ENCODE measurements at regions not wholly inside any gene's neighbourhood (a gene's known extent, or its start where the extent isn't known, plus 50 kb on each side); places are given as distances from the start of the nearest gene placed in this dataset.
"Not testable (repeated sequence)": the region's sequence is repeated elsewhere in the genome, so short reads cannot be mapped to it uniquely, and the experiment has no call there.

DNA sequence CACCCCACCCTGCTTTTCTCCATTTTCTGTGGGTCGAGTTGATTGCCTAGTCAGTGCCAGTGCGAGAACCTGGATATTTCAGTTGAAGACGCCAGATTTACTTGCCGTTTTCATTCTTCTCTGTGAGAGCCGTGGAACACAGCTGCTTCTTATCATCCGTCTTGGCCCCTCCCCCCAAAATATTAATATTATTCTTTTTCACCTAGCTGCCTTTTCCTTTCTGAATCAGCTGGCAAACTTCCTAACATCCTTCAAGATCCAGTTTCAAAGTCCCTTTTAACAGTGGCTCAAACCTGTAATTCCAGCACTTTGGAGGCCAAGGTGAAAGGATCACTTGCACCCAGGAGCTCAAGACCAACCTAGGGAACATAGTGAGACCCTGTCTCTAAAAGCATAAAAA, 117.1 kb upstream of the RASA1 start:
- DNase-seq, result no peak

DNA sequence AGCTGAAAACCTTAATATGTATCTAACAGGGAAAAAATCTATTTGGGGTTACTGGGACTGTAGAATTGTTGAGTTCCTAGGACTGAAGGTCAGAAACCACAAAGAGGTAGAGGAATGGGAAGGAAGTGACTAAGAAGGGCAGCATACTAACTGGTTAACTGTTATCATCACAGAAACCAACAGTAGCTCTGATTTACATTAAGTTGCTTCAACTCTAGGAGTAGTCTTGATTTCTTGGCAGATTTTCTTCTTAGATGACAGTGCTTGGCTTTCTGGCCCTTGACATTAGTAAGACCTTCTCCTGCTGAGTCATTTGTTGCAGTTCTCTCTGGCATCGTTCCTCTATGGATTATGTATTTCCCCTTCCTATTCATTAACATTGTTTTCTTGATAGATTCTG, 116.1 kb upstream of the RASA1 start:
- DNase-seq, result no peak

DNA sequence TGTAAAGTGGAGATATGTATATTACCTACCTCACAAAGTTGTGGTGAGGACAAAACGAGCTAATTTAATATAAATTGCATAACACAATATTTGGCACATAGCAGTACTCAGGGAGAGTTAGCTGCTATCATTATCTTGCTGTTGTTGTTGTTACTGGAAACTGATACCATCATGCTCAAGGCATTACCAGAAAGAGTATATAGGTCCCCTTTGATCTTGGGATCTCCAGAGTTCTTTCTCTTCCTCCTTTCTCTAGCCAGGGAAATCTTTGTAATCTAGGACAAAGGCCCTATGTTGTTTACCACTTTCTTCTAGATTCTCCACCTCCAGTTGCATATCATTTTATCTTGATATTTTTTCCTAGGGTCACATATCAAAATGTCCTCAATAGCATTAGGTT, 114.8 kb upstream of the RASA1 start:
- DNase-seq, result no peak

DNA sequence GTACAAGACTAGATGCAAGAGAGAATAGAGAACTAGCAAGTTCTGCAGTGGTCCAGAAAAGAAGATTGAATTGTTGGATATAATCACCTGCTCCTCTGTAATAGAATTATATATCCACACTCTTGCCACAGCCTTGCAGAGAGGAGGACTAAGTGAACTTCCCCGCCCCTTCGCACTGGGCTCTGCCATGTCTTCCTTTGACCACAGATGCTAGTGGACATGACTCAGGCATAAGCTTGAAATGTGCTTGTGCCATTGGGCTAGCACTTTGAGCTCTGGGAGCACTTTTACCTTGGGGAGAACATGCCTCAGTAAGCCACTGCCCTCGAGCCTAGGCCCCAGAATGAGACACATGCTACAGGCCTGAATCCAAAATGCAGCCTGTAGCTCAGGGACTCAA, 113.5 kb upstream of the RASA1 start:
- no peak for DNase-seq

DNA sequence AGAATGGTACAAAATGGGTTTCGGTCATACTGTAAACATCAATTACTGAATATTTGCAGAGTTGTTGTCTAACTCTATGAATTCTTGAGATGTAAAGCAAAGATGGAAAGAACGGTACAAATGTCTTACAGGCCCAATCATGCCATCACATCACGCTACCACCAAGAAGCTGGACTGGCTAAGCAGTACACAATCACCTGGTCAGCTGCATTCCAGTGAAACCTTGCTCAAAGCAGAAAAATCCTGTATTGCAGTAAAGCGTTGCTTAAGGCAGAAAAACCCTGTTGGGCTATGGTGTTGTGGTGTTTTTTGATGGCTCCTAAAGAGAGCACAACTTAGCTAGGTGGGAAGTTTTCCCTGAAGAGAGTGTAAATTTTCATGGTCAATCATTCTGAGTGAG, 112.6 kb upstream of the RASA1 start:
- no peak for DNase-seq

DNA sequence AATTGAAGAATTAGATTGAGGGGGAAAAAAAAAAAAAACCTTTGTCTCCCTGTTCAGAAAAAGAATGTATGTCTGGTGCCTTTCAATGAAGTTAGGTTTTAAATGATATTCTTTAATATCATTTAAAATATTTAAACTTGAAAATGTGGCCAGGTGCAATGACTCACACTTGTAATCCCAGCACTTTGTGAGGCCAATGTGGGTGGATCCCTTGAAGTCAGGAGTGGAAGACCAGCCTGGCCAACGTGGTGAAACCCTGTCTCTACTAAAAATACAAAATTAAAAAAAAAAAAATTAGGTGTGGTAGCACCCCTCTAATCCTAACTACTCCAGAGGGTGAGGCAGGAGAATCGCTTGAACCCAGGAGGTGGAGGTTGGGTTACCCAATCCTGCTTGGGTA, 111.1 kb upstream of the RASA1 start:
- DNase-seq, result no peak

DNA sequence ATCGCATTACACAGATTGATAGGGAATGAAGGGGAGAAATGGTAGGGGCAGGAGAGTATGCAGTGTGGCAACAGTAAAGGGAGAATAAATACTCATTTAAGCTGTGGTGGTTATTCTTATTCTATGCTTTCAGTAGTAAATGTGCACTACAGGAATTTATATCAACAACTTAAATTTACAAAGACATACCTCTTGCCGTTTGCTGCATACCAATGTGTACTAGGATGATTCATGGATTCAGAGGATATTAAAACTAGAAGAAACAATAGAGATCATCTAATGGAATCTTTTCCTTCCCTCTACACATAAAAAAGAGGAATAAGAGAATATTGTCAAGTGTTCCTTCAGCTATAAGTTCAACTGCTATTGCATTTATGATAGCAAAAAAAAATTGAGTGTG, 103.3 kb upstream of the RASA1 start:
- DNase-seq, result no peak

DNA sequence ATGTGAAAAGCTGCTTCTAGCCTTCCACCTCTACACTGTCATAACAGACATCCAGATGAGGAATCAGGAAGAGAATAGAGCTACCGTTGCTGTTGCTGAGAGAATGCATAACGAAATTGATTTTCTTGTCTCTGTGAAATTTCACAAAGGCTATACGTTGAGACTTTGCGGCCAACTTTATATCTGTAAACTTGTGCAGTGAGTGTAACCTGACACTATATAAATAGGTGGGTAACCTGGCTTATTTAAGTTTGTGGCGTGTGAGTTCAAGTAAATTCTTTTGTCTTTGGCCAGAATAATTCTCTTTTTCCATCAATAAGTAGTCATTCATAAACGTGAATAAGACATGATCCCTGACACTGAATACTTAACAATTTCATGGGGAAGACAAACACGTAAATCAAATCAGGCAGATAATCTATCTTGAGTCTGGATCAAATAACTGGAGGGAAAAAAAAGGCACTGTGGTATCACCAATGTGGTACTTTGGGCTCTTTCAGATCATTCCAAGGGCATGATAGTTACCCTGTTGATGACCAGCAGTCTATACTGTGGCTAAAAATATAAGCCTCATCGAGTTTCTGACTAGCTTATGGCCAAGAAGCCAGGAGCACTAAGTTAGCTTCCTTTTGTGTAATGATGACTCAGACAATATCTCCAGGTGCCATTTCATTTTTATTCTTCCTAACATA, 98.2 kb upstream of the RASA1 start:
- DNase-seq, result no peak

DNA sequence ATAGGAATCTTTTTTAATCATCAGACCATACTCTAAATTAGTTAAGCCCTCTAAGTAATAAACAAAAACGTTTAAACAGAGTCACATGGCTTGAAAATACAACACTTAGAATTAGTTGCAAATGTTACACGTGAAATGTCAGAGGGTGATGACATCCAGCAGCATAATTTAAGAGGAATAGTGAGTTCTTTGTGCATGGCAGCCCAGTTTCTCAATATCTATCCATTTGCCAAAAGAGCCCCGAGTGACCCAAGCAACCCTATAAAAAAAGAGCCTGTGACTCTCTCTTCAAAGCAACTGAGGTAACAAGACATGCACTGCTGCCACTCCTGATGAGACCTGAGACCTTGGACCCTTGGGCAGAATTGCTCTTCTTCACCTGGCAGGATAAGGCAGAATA, 96.9 kb upstream of the RASA1 start:
- no peak for DNase-seq

DNA sequence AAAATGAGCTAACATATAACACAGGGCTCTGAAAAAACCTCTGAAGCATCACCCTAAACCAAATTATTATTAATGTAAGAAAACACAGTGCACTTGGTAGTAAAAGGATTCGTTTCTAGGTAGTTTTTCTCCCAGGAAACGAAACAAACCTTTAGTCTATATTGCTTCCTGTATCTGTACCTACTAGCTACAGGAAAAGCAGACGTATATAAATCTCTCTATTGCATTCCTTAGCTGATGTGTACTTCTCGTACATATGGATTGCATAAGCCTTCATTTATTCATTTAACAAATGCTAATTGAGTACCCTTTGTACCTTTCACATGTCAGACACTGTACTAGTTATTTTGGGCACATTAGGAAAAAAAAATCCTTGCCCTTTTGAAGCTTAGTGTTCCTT, 85.0 kb upstream of the RASA1 start:
- DNase-seq, result no peak

DNA sequence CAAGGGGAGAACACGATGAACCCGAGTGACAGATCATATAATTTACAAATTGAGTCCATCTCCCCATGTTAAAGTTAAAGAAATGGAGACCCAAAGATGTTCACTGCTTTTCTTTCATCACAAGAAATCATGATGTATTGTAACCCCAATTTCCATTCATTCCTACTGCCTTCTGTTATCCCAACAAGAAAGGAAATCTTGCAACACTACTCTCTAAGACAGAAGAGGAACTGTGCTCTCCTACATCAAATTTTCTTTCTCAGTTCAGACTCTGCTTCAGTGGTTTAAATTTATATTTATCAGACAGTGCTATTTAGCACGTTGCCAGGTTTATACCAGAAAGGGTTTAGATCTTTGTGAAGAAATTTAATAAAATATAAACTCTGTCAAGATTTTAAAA, 83.8 kb upstream of the RASA1 start:
- DNase-seq, result no peak

DNA sequence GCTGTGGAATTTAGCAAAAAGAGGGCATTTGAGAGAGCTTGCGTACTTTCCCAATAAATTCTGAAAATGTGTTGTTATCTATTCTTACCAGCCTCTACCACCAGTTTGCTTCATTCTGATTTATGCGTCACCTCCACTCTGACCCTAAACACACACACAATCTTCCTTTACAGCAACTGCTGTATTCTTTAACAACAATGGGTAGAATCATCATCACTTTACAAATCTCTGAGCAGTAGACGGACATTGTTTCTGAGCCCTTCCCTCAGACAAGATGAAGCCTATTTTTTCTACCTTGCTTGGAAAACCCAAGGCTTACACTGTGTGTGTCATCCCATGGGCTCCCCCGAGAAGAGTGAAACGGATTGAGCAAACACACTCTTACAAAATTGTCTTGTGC, 83.1 kb upstream of the RASA1 start:
- DNase-seq, result no peak

DNA sequence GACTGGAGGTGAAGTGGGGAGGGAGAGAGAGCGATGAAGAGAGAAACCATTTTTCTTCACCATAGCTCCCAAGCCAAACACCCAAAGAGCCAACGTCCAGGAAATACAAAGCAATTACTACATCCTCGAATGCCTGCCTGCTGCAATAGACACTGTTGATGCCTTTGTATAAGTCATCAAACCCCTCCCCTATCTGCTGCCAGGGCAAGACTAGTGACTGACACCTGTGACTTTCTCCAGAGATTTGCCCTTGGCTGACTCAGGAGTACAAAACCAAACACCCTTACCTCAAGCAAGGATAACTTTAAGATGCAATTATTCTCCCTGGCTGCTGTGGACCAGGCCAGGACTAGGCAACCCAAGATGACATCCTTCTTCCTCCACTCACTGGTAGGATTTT, 81.8 kb upstream of the RASA1 start:
- DNase-seq, result no peak

DNA sequence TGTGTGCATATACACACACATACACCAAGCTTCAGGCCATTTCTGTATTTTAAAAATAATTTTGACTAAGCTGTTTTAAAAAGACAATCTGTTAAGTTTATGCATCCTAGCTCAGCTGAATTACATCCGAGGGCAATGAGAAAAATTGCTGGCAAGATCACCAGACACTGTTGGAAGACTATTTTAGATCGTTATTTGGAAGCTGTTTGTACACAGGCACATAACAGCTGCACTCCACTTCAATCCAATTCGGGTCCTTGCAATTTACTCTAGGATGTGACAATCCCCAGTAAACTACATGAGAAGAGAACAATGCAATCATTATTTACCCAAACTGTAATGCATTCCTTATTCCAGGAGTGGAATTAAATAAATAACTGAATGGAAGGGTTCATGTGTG, 79.3 kb upstream of the RASA1 start:
- DNase-seq, result no peak

DNA sequence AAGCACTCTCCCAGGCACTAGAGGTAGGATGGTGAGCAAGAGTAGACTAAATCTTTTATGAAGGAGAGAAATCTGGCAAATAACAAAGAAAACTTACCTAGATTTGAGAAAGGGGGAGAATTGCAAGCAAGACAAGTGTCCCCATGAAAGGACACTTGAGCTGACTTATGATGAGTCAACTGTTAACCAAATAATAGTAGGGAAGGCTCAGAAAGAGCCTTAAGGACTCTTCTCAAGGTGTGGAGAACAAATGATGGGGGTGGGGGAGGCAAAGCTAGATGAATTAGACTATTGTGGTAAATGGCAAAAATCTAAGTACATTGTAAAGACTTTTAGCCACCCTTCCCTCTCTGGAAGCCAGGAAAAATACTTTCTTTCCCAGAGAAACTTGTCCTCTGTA, 77.6 kb upstream of the RASA1 start:
- DNase-seq, result no peak

DNA sequence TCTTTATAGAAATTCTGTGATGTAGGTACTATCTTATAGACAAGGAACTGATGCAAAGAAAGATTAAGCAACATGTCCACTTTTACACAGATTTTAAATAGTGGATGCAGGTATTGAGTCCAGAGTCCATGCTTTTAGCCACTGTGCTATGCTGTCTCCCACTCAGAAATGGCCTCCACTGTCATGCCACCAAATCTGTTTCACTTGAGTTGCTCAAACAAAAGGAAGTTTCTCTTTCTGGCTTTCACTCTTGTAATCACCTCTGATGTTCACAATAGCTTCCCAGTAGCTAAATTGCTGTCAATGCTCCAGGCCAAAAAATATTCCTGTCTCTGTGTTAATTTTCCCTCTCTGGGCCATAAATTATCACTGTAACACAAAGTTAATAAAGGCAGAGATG, 77.0 kb upstream of the RASA1 start:
- no peak for DNase-seq

DNA sequence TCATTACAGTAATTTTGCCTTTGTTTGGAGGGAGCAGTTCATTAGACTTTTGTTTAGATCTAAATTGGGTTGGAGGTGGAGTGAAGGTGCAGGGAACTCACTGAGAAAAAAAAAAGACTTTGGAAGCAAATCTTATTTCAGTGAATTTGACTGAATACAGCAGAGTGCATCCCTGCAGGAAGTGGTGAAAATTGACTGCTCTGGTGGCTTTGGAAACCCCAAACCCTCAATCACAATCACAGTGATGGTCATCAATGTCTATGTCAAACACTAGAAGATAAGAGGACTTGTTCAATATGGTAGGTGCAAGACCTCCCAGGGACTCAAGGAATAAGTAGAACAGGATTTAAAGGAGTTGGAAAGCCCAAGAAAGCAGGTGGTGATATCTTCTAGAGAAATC, 76.0 kb upstream of the RASA1 start:
- no peak for DNase-seq

DNA sequence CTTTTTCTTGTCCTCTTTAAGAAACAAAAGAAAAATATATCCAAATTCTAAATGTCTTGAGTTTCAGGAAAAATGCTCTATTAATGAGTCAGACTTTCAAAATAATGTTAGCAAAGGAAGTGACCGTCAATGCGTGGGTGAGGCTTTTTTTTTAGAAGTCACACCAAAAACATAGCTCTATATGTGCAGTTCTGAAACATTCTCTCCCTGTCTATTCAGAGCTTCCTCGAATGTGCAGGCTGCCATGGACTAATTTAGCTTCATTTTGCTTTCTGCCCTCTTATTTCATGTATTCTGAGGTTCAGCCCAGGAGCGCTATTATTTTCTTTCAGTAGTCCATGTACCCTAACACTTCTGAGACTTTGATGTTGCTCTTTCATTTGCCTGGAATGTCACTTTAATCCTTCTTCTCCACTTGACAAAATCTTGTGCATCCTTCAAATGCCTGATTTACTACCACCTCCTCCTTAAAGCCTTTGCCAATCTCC, 72.5 kb upstream of the RASA1 start:
- DNase-seq, result no peak

DNA sequence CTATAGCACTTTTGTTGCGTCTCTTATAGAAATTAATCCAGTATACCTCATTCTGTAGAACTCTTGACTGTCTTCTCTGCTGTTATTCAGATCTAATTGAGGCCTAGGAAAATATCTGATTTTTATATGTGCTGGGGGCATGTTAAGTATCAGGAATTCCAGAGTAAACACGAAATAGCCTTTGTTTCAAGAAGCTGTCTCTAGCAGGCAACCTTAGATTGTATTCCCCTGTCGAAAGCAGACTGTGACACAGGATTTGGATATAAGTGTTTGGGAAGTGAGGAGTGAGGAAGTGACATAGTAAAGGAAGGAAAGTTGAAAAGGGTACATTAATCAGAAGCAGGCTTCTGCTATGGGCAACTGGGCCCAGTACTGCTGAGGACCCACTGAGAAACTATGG, 72.1 kb upstream of the RASA1 start:
- no peak for DNase-seq

DNA sequence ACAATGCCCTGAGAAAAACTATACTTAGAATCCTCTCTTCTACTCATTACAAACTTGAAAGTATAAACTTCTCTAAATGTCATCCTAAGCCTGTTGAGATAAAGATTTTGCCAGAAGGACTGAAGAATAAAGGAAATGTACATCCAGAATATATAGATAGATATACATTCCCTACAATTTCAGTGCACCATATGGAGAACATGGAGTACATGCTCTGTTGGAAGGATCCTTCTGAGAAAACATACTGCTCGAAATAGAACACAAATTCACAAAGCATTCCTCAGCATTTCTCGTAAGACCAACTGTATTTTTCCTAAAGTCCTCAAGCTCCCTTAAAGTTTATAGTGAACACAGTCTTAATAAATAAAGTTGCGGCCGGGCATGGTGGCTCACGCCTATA, 69.7 kb upstream of the RASA1 start:
- no peak for DNase-seq

DNA sequence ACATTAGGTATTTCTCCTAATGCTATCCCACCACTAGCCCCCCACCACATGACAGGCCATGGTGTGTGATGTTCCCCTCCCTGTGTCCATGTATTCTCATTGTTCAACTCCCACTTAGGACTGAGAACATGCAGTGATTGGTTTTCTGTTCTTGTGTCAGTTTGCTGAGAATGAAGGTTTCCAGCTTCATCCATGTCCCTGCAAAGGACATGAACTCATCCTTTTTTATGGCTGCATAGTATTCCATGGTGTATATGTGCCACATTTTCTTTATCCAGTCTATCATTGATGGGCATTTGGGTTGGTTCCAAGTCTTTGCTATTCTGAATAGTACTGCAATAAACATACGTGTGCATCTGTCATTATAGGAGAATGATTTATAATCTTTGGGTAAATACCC, 68.4 kb upstream of the RASA1 start:
- not testable (repeated sequence) for DNase-seq

DNA sequence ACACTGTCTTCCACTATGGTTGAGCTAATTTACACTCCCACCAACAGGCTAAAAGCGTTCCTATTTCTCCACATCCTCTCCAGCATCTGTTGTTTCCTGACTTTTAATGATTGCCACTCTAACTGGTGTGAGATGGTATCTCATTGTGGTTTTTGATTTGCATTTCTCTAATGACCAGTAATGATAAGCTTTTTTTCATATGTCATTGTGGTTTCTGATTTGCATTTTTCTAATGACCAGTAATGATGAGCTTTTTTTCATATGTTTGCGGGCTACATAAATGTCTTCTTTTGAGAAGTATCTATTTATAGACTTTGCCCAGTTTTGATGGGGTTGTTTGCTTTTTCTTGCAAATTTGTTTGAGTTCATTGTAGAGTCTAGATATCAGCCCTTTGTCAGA, 68.0 kb upstream of the RASA1 start:
- DNase-seq, result not testable (repeated sequence)

DNA sequence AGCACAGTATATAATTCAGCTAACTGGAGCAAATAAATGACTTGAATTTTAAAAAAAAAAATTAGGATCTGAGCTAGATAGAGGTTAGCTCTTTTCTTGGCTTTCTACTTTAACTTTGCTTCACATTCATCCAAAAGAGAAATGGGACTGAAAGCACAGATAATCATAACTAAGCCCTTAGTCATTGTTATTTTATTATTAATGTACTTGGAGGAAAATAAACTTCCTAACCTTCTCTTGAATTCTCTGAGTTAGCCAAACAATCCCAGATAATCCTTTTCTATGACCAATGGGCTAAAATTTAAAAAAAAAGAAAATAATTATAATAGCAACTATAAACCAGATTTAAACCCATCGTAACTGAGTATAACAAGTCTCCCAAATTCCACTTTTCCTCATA, 57.6 kb upstream of the RASA1 start:
- DNase-seq, result no peak

DNA sequence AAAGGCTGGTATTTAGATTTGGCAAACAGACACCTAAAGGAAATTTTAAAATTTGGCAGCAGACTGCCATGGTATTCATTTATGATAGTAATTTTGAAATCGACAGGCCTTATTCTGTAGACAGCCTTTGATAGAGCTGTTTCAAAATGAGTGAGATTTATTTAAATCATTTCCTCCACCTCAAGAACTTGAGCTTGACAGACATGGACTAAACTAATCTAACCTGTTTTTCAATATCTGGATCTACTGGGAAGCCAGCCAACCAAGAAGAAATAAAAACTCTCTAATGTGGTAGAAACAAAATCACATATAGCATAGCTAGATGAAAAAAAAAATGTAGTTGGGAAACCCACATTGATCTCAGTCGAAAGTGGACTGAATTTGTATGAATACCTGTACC, 56.9 kb upstream of the RASA1 start:
- no peak for DNase-seq

DNA sequence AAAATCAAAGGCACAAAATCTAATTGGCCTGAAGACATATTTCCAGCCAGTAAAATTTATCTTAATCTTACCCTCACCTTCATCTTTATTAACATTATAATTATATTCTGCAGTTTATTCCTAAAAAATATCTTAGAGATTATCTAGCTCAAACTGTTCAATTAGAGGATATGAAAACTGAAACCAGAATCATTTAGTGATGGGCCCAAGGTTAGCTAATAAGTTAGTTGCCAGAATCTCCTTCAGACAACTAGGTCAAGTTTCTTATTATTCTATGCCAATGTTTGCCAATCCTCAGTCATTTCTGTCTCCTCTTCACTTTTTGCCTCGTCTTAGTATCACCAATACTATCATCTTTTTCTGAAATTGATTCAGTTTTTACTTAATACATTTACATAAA, 56.0 kb upstream of the RASA1 start:
- DNase-seq, result no peak

DNA sequence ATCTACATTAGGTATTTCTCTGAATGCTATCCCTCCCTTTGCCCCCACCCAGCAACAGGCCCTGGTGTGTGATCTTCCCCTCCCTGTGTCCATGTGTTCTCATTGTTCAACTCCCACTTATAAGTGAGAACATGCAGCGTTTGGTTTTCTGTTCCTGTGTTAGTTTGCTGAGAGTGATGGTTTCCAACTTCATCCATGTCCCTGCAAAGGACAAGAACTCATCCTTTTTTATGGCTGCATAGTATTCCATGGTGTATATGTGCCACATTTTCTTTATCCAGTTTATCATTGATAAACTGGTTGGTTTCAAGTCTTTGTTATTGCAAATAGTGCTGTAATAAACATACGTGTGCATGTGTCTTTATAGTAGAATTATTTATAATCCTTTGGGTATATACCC, 55.5 kb upstream of the RASA1 start:
- not testable (repeated sequence) for DNase-seq

Measured in DMS 273 treated with DMSO at 0.1 percent for 48 hours (cell line).